Urinary bladder (tissue), 3 donors: ENCODE measurements at regions not wholly inside any gene's neighbourhood (a gene's known extent, or its start where the extent isn't known, plus 50 kb on each side); places are given as distances from the start of the nearest gene placed in this dataset.

ENCODE experiments used
- DNase-seq: peaks from one replicate; pipeline ENCODE4 v3.0.0-alpha.2; 2015; ENCODE audit errors: extremely low spot score
- H3K27ac ChIP-seq: one replicate; pipeline ENCODE4 v1.5.1; 2013; ENCODE audit warnings: low read depth, mild to moderate bottlenecking, moderate library complexity
- H3K36me3 ChIP-seq: one replicate; pipeline ENCODE4 v1.6.1; 2013; ENCODE audit warnings: mild to moderate bottlenecking, moderate library complexity; ENCODE audit not compliant: insufficient read depth
- H3K4me1 ChIP-seq: one replicate; pipeline ENCODE4 v1.6.1; 2013; ENCODE audit warnings: mild to moderate bottlenecking, moderate library complexity; ENCODE audit not compliant: insufficient read depth
- H3K4me3 ChIP-seq: one replicate; pipeline ENCODE4 v1.5.1; 2013; ENCODE audit warnings: low read depth, low read length
- WGBS: extraction: QIAGEN DNeasy Blood & Tissue Kit; methylation state at CpG from one replicate; pipeline ENCODE4 v1.1.7; 2013; 5-methylcytosine and 5-hydroxymethylcytosine counted together
- donor health status: healthy with polysubstance abuse.
- donor health status: healthy.

DNA sequence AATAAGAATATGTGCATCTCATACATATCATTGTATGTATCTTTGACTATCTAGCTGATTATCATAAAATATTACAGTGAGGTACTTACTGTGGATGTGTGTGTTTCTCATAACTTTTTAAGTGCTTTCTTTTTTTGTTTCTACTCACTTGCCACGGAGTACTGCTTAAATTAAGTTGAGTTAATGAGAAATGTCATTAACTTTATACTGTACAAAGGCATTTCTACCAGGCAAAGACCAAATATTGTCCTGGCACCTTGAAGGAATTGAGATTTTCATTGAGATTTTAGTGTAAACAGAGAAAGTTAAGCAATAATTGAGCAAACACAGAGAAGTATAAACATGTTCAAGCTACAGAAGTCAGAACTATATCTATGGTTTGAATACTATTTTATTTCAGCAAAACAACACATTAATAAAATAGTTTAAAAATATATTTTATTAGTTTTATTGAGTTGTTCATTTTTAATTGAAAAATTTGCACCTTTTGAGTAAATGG is 1750.0 kb downstream of the PCDH7 start:
- WGBS, result 66% methylated on average over 1 of the region's 1 CpG
- no peak for DNase-seq
- Histone ChIP-seq H3K4me3 (no peak overlapping the region), H3K27ac (no peak overlapping the region), H3K36me3 (no peaks in the 10 kb centered on the region), H3K4me1 (no peaks in the 10 kb centered on the region)

- Histone ChIP-seq H3K4me3 (no peak overlapping the region), H3K27ac (no peak overlapping the region), H3K4me1 (no peaks in the 10 kb centered on the region), H3K36me3 (no peaks in the 10 kb centered on the region)
- WGBS, result 70% methylated on average over 2 of the region's 2 CpGs
- no peak for DNase-seq
These were observed 1752.7 kb downstream of the PCDH7 start for GRCh38 chr4:32472918-32473317.

- 92% methylated on average over 7 of the region's 7 CpGs for WGBS
- no peak for DNase-seq
- Histone ChIP-seq H3K4me3 (no peak overlapping the region), H3K4me1 (no peaks in the 10 kb centered on the region), H3K27ac (no peak overlapping the region), H3K36me3 (no peaks in the 10 kb centered on the region)
These were observed 1755.5 kb downstream of the PCDH7 start for GRCh38 chr4:32475710-32476109.

DNA sequence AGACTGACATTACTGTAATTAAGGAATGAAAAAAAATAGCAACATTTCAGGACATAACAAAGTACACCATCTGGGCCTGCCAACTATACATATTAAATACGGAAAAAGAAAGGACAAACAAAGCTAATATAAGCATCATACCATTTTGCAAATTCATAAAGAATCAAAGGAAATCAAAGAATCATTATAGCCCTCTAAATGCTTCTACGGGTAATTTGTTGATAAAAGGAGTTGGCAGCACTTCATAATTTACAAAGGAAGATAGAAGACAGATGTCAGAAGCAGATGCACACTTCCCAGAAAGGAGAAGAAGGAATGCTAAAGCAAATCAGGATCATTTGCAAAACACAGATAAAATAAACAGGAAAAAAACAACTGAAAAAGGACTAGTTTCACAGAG is 1757.3 kb downstream of the PCDH7 start:
- no peak overlapping the region for H3K27ac ChIP-seq
- H3K36me3 ChIP-seq, result no peaks in the 10 kb centered on the region
- no peak overlapping the region for H3K4me3 ChIP-seq
- DNase-seq, result no peak
- no peaks in the 10 kb centered on the region for H3K4me1 ChIP-seq
- WGBS, result 13% methylated on average over 2 of the region's 2 CpGs

DNA sequence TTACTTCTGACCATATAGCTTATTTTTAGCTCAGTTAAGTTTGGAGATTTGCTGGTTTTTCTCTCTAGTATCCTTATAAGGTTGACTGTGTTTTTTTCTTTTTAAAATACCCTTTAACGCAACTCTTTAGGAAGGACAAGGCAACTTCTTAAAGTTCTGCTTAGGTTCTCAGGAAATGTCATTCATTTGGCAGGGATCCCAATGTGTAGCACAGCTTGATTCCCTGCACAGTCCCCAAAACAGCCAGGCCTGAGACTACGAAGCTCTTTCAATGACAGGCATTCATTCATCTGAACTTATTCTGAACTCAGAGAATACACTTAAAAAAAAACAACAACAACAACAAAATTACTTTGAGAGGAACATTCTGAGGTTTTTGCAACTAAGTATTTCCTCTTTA is 1765.8 kb downstream of the PCDH7 start:
- Histone ChIP-seq H3K27ac (no peak overlapping the region), H3K4me1 (no peaks in the 10 kb centered on the region), H3K36me3 (no peaks in the 10 kb centered on the region), H3K4me3 (no peak overlapping the region)
- peak; percentile 3 for DNase-seq
- WGBS, result 64% methylated on average over 2 of the region's 2 CpGs

DNA sequence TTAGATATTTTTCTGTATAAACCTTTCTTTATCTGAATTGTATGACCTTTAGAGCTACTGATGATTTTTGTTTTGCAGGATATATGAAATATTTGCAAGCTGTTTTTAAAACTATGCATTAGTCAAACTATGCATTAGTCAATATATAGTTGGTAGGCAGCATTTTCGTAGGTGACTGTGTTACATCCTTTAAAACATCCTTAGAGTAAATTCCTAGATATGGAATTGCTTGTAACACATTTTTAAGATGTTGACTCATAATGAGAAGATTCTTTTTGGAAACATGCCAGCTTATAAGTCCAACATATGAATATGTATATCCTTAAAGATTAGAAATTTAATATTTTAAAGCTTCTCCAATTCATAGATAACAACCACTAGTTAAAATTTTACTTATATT is 1768.5 kb downstream of the PCDH7 start:
- no peak for DNase-seq
- WGBS, result 40% methylated on average over 1 of the region's 1 CpG
- Histone ChIP-seq H3K27ac (no peak overlapping the region), H3K4me1 (no peaks in the 10 kb centered on the region), H3K4me3 (no peak overlapping the region), H3K36me3 (no peaks in the 10 kb centered on the region)

DNA sequence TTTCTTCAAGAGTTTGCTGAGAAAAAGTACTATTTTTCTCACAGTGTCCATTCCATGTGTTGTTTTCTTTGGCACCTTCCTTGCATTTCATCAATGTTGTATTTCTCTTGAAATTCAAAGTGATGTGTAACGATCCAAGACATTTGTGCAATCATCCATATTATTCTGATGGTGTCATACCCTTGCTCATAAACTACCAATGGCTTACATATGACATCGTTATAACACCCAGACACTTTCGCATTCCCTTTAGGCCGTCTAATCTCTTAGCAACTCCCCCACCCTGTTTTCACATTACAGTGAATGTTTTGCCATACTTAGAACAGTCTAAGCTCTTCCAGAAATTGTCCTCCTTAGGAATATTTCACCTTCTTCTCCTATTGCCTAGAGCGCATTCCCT is 1779.0 kb downstream of the PCDH7 start:
- no peak overlapping the region for H3K4me3 ChIP-seq
- no peak overlapping the region for H3K27ac ChIP-seq
- no peaks in the 10 kb centered on the region for H3K36me3 ChIP-seq
- WGBS, result 84% methylated on average over 5 of the region's 5 CpGs
- H3K4me1 ChIP-seq, result no peaks in the 10 kb centered on the region
- no peak for DNase-seq

GRCh38 chr4:32503241-32503640 is 1783.1 kb downstream of the PCDH7 start:
- DNase-seq, result no peak
- Histone ChIP-seq H3K4me3 (no peak overlapping the region), H3K36me3 (no peaks in the 10 kb centered on the region), H3K27ac (no peak overlapping the region), H3K4me1 (no peaks in the 10 kb centered on the region)
- WGBS, result 95% methylated on average over 3 of the region's 3 CpGs

DNA sequence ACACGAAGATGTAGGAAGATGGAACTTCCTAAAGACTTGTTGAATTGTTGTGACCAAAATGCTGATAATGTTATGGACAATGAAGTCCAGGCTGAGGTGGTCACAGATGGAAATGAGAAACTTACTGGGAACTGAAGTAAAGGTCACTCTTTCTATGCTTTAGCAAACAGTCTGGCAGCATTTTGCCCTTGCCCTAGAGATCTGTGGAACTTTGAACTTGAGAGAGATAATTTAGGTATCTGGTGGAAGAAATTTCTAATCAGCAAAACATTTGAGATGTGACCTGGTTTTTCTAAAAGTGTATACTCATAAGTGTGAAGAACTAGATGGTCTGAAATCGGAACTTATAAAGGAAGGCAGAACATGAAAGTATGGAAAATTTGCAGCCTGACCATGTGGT is 1785.9 kb downstream of the PCDH7 start:
- no peak overlapping the region for H3K4me3 ChIP-seq
- H3K36me3 ChIP-seq, result no peaks in the 10 kb centered on the region
- DNase-seq, result no peak
- no peak overlapping the region for H3K27ac ChIP-seq
- no peaks in the 10 kb centered on the region for H3K4me1 ChIP-seq
- 93% methylated on average over 2 of the region's 2 CpGs for WGBS

GRCh38 chr4:32519060-32519459 is 1798.9 kb downstream of the PCDH7 start:
- WGBS, result 43% methylated on average over 6 of the region's 6 CpGs
- peak; percentile 2 for DNase-seq
- Histone ChIP-seq H3K4me1 (no peaks in the 10 kb centered on the region), H3K4me3 (no peak overlapping the region), H3K27ac (no peak overlapping the region), H3K36me3 (no peaks in the 10 kb centered on the region)

- Histone ChIP-seq H3K4me1 (no peaks in the 10 kb centered on the region), H3K27ac (no peak overlapping the region), H3K4me3 (no peak overlapping the region), H3K36me3 (no peaks in the 10 kb centered on the region)
- DNase-seq, result no peak
These were observed 1805.3 kb downstream of the PCDH7 start for GRCh38 chr4:32525420-32525819.

DNA sequence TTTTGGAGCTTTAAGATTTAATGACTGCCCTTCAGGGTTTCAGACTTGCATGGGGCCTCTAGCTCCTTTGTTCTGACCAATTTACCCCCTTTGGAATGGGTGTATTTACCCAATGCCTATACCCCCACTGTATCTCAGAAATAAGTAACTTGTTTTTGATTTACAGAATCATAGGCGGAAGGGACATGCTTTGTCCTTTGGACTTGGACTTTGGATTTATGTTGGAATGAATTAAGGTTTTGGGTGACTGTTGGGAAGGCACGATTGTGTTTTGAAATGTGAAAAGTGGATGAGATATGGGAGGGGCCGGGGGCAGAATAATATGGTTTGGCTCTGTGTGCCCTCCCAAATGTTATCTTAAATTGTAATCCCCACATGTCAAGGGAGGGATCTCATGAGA is 1824.7 kb downstream of the PCDH7 start:
- Histone ChIP-seq H3K4me3 (no peak overlapping the region), H3K36me3 (no peaks in the 10 kb centered on the region), H3K4me1 (no peaks in the 10 kb centered on the region), H3K27ac (no peak overlapping the region)
- DNase-seq, result no peak
- 88% methylated on average over 3 of the region's 3 CpGs for WGBS

DNA sequence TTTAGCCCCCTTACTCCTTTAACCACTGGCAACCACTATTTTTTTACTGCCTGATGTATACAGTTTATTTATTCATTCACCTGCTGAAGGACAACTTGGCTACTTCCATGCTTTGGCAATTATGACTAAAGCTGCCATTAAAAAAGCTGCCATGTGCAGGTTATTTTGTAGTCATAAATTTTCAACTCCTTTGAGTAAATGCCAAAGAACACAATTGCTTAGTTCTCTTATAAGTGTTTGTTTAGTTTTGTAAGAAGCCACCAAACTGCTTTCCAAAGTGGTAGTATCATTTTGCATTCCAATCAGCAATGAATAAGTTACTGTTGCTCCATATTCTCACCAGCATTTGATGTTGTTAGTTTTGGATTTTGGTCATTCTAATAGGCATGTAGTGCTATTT is 1831.8 kb downstream of the PCDH7 start:
- DNase-seq, result no peak
- Histone ChIP-seq H3K27ac (no peak overlapping the region), H3K4me3 (no peak overlapping the region), H3K36me3 (no peaks in the 10 kb centered on the region), H3K4me1 (no peaks in the 10 kb centered on the region)

GRCh38 chr4:32560306-32560705 is 1840.1 kb downstream of the PCDH7 start:
- Histone ChIP-seq H3K4me3 (no peak overlapping the region), H3K27ac (no peak overlapping the region), H3K4me1 (no peaks in the 10 kb centered on the region), H3K36me3 (no peaks in the 10 kb centered on the region)
- peak; percentile 14 for DNase-seq
- 22% methylated on average over 5 of the region's 5 CpGs for WGBS

GRCh38 chr4:32562010-32562409 is 1841.8 kb downstream of the PCDH7 start:
- 93% methylated on average over 3 of the region's 3 CpGs for WGBS

More at GRCh38 chr4:32562010-32562409, 1841.8 kb downstream of the PCDH7 start:
- Histone ChIP-seq H3K4me3 (no peak overlapping the region), H3K36me3 (no peaks in the 10 kb centered on the region), H3K27ac (no peak overlapping the region), H3K4me1 (no peaks in the 10 kb centered on the region)
- DNase-seq, result no peak
